Glutamatergic neuron (in vitro differentiated cells): ENCODE measurements at regions not wholly inside any gene's neighbourhood (a gene's known extent, or its start where the extent isn't known, plus 50 kb on each side); places are given as distances from the start of the nearest gene placed in this dataset.
"Not testable (repeated sequence)": the region's sequence is repeated elsewhere in the genome, so short reads cannot be mapped to it uniquely, and the experiment has no call there.

ENCODE experiments used
- DNase-seq: peaks from one replicate; pipeline ENCODE4 v3.0.0; 2022
- H3K27ac Mint-ChIP-seq: one replicate; pipeline ENCODE4 v1.8.0; 2020; ENCODE audit warnings: mild to moderate bottlenecking, mixed read lengths, inconsistent platforms; ENCODE audit not compliant: unreplicated experiment
- H3K27me3 Mint-ChIP-seq: one replicate; pipeline ENCODE4 v1.8.0; 2020; ENCODE audit warnings: mild to moderate bottlenecking, moderate library complexity, mixed read lengths, inconsistent platforms; ENCODE audit not compliant: unreplicated experiment
- H3K36me3 Mint-ChIP-seq: one replicate; pipeline ENCODE4 v1.8.0; 2020; ENCODE audit warnings: mild to moderate bottlenecking, mixed read lengths, inconsistent platforms; ENCODE audit not compliant: unreplicated experiment
- H3K4me1 Mint-ChIP-seq: one replicate; pipeline ENCODE4 v1.8.0; 2020; ENCODE audit warnings: mild to moderate bottlenecking, low read depth, mixed read lengths, inconsistent platforms; ENCODE audit not compliant: unreplicated experiment
- H3K4me3 Mint-ChIP-seq: one replicate; pipeline ENCODE4 v1.8.0; 2020; ENCODE audit warnings: mild to moderate bottlenecking, mixed read lengths, inconsistent platforms; ENCODE audit not compliant: unreplicated experiment
- H3K9me3 Mint-ChIP-seq: one replicate; pipeline ENCODE4 v1.8.0; 2020; ENCODE audit warnings: mild to moderate bottlenecking, moderate library complexity, mixed read lengths, inconsistent platforms; ENCODE audit not compliant: unreplicated experiment
- TF ChIP-seq, protein P1 (sequence below): fragments of 200-600 bp; sonication (generic); IDR thresholded peaks from one replicate; pipeline ENCODE4 v1.5.0; 2021; ENCODE audit not compliant: partially characterized antibody, unreplicated experiment

- DNase-seq: no peak
- Mint-ChIP-seq H3K27ac (no peak overlapping the region), H3K9me3 (no peaks in the 10 kb centered on the region), H3K27me3 (no peaks in the 10 kb centered on the region), H3K36me3 (no peaks in the 10 kb centered on the region), H3K4me1 (no peaks in the 10 kb centered on the region), H3K4me3 (no peak overlapping the region)
- TF ChIP-seq, protein P1, sequence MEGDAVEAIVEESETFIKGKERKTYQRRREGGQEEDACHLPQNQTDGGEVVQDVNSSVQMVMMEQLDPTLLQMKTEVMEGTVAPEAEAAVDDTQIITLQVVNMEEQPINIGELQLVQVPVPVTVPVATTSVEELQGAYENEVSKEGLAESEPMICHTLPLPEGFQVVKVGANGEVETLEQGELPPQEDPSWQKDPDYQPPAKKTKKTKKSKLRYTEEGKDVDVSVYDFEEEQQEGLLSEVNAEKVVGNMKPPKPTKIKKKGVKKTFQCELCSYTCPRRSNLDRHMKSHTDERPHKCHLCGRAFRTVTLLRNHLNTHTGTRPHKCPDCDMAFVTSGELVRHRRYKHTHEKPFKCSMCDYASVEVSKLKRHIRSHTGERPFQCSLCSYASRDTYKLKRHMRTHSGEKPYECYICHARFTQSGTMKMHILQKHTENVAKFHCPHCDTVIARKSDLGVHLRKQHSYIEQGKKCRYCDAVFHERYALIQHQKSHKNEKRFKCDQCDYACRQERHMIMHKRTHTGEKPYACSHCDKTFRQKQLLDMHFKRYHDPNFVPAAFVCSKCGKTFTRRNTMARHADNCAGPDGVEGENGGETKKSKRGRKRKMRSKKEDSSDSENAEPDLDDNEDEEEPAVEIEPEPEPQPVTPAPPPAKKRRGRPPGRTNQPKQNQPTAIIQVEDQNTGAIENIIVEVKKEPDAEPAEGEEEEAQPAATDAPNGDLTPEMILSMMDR: no peak
Measured at GRCh38 chr4:127484117-127484516, 148.6 kb upstream of the INTU start.

- Mint-ChIP-seq H3K27ac (no peak overlapping the region), H3K4me1 (no peaks in the 10 kb centered on the region)
Measured at GRCh38 chr4:127486248-127486647, 146.5 kb upstream of the INTU start.

DNA sequence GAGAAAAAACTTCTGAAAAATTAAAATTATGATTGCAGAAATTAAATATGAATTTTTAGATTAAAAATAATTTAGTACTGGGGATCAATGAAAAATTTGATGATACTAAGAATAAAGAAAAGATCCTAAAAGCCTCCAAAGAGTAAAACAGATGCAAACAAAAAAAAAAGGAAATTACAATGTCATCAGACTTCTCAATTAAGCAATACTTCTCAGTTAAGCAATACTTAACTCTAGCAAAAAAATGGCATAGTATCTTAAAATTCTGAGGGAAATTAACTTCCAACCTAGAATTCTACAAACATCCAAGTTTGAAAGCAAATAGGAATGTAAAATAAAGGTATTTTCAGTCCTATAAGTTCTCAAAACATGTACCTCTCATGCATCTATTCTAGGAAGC lies 141.2 kb upstream of the INTU start:
- Mint-ChIP-seq H3K4me3 (no peak overlapping the region), H3K9me3 (no peaks in the 10 kb centered on the region), H3K27ac (no peak overlapping the region)

More at GRCh38 chr4:127486248-127486647, 146.5 kb upstream of the INTU start:
- H3K4me3 Mint-ChIP-seq: no peak overlapping the region
- H3K27me3 Mint-ChIP-seq: no peaks in the 10 kb centered on the region
- H3K36me3 Mint-ChIP-seq: no peaks in the 10 kb centered on the region
- H3K9me3 Mint-ChIP-seq: no peaks in the 10 kb centered on the region
- TF ChIP-seq, protein P1: no peak
- no peak for DNase-seq

GRCh38 chr4:127496875-127497274 lies 135.9 kb upstream of the INTU start:
- H3K9me3 Mint-ChIP-seq, DNase-seq, H3K4me3 Mint-ChIP-seq, H3K36me3 Mint-ChIP-seq, H3K27ac Mint-ChIP-seq, H3K27me3 Mint-ChIP-seq, H3K4me1 Mint-ChIP-seq: not testable (repeated sequence)

More for the DNA sequence above, 141.2 kb upstream of the INTU start:
- Mint-ChIP-seq H3K36me3 (no peaks in the 10 kb centered on the region), H3K27me3 (no peaks in the 10 kb centered on the region), H3K4me1 (no peaks in the 10 kb centered on the region)
- DNase-seq: no peak
- TF ChIP-seq, protein P1: no peak

- no peak for DNase-seq
- Mint-ChIP-seq H3K4me1 (no peaks in the 10 kb centered on the region), H3K27me3 (no peaks in the 10 kb centered on the region), H3K9me3 (no peaks in the 10 kb centered on the region), H3K27ac (no peak overlapping the region), H3K4me3 (no peak overlapping the region), H3K36me3 (no peaks in the 10 kb centered on the region)
- TF ChIP-seq, protein P1: no peak
Measured at GRCh38 chr4:127498366-127498765, 134.4 kb upstream of the INTU start.

- Mint-ChIP-seq H3K27ac (no peak overlapping the region), H3K4me1 (no peaks in the 10 kb centered on the region), H3K27me3 (no peaks in the 10 kb centered on the region), H3K9me3 (no peaks in the 10 kb centered on the region), H3K4me3 (no peak overlapping the region), H3K36me3 (no peaks in the 10 kb centered on the region)
- no peak for DNase-seq
- TF ChIP-seq, protein P1: no peak
Measured at GRCh38 chr4:127500242-127500641, 132.5 kb upstream of the INTU start.
